ENCODE measurements at regions not wholly inside any gene's neighbourhood (a gene's known extent, or its start where the extent isn't known, plus 50 kb on each side); places are given as distances from the start of the nearest gene placed in this dataset.

DNA sequence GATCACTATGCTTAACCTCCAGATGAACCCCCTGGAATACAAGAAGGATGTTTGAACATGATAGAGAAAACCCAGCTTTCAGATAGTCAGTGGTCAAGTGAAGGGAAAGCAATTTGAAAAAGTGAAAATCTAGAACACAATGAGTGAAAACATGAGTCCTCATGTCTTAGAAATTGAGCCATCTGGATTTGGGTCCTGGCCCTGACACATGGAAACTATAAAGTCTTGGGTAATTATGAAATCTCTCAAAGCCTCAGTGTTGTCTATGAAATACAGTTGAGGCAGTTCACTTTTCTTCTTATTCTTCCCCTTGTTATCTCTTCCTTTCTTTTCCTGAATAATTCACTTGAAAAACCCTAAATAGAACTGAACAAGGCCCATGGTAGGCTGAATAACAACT is 120.6 kb downstream of the EN1 start:
- TF ChIP-seq, protein P1, sequence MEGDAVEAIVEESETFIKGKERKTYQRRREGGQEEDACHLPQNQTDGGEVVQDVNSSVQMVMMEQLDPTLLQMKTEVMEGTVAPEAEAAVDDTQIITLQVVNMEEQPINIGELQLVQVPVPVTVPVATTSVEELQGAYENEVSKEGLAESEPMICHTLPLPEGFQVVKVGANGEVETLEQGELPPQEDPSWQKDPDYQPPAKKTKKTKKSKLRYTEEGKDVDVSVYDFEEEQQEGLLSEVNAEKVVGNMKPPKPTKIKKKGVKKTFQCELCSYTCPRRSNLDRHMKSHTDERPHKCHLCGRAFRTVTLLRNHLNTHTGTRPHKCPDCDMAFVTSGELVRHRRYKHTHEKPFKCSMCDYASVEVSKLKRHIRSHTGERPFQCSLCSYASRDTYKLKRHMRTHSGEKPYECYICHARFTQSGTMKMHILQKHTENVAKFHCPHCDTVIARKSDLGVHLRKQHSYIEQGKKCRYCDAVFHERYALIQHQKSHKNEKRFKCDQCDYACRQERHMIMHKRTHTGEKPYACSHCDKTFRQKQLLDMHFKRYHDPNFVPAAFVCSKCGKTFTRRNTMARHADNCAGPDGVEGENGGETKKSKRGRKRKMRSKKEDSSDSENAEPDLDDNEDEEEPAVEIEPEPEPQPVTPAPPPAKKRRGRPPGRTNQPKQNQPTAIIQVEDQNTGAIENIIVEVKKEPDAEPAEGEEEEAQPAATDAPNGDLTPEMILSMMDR (IDR thresholded peaks at IDR 0.05; ENCODE audit: low read length), result no peak
- no peak for TF ChIP-seq EZH2 (IDR thresholded peaks at IDR 0.05; ENCODE audit: borderline replicate concordance, low read length)
